Tibial artery (tissue), 4 donors: ENCODE measurements at regions not wholly inside any gene's neighbourhood (a gene's known extent, or its start where the extent isn't known, plus 50 kb on each side); places are given as distances from the start of the nearest gene placed in this dataset.

ENCODE experiments used
- DNase-seq, 2 donors: peaks; one replicate each; pipeline ENCODE4 v3.0.0-alpha.2; 2019
- H3K27ac ChIP-seq, 2 donors: fragments of 200-600 bp; sonication (generic) in 1 of 2; 1 replicate in 1 of 2; 2 replicates in 1 of 2; pipeline ENCODE4 v1.5.1; 2018 to 2019; ENCODE audit warnings: mild to moderate bottlenecking in 1 of 2
- H3K27me3 ChIP-seq, 2 donors: fragments of 200-600 bp; sonication (generic) in 1 of 2; one replicate each; pipeline versions ENCODE4 v1.5.1 to v1.6.0; 2016 to 2019
- H3K36me3 ChIP-seq, 3 donors: fragments of 200-600 bp; sonication (generic) in 2 of 3; one replicate each; pipeline ENCODE4 v1.5.1; 2016 to 2019; ENCODE audit warnings: mild to moderate bottlenecking in 2 of 3
- H3K4me1 ChIP-seq, 4 donors: fragments of 200-600 bp; sonication (generic) in 2 of 4; 1 replicate in 3 of 4; 2 replicates in 1 of 4; pipeline ENCODE4 v1.5.1; 2016 to 2019
- H3K4me3 ChIP-seq, 2 donors: fragments of 200-600 bp; sonication (generic) in 1 of 2; 1 replicate in 1 of 2; 2 replicates in 1 of 2; pipeline ENCODE4 v1.5.1; 2018 to 2019; ENCODE audit warnings: mild to moderate bottlenecking in 2 of 2
- H3K9me3 ChIP-seq, 3 donors: fragments of 200-600 bp; sonication (generic) in 1 of 3; one replicate each; pipeline ENCODE4 v1.5.1; 2016 to 2019
- intact Hi-C: fragments of 100-400 bp; cut with DNase I; formaldehyde crosslinking; loops from one replicate; pipeline ENCODE4 v1.15.0; 2023; ENCODE audit warnings: low total_unique reads
- TF ChIP-seq, protein P1 (sequence below), 2 experiments: fragments of 200-600 bp in 1 of 2; fragments of 450-650 bp in 1 of 2; IDR thresholded peaks; one replicate each; pipeline ENCODE4 v1.5.1; 2017 to 2019; ENCODE audit warnings: antibody characterized with exemption in 2 of 2, mild to moderate bottlenecking in 1 of 2, moderate library complexity in 1 of 2

DNA sequence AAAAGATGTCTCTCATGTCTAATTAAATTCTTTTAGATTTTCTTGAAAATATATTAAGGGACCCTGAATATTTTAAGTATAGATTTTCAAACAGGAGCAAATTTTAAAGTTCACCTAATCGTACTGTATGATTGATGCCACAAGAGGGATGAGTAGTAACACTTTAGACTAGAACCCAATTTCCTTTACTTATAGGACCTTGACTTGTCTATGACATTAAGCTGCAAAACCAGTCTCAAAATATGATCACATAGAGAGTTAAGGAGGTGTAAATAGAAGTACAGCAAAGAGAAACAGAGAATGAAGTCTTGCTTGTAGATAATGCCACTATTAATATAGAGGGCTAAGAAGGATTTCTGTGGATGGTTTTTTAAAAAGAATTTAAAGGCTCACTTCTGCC, 312.9 kb upstream of the PRR16 start:
- intact Hi-C loops: no loop called here
- Histone ChIP-seq H3K9me3 (no peaks in the 10 kb centered on the region), H3K36me3 (no peaks in the 10 kb centered on the region), H3K27me3 (no peaks in the 10 kb centered on the region), H3K4me1 (peaks cover 0 to 5% (median 0%) of the 10 kb centered on the region in 4 donors), H3K4me3 (no peak overlapping the region), H3K27ac (no peak overlapping the region)
- TF ChIP-seq, protein P1, sequence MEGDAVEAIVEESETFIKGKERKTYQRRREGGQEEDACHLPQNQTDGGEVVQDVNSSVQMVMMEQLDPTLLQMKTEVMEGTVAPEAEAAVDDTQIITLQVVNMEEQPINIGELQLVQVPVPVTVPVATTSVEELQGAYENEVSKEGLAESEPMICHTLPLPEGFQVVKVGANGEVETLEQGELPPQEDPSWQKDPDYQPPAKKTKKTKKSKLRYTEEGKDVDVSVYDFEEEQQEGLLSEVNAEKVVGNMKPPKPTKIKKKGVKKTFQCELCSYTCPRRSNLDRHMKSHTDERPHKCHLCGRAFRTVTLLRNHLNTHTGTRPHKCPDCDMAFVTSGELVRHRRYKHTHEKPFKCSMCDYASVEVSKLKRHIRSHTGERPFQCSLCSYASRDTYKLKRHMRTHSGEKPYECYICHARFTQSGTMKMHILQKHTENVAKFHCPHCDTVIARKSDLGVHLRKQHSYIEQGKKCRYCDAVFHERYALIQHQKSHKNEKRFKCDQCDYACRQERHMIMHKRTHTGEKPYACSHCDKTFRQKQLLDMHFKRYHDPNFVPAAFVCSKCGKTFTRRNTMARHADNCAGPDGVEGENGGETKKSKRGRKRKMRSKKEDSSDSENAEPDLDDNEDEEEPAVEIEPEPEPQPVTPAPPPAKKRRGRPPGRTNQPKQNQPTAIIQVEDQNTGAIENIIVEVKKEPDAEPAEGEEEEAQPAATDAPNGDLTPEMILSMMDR (IDR thresholded peaks at IDR 0.05): no peak
- no peak for DNase-seq

DNA sequence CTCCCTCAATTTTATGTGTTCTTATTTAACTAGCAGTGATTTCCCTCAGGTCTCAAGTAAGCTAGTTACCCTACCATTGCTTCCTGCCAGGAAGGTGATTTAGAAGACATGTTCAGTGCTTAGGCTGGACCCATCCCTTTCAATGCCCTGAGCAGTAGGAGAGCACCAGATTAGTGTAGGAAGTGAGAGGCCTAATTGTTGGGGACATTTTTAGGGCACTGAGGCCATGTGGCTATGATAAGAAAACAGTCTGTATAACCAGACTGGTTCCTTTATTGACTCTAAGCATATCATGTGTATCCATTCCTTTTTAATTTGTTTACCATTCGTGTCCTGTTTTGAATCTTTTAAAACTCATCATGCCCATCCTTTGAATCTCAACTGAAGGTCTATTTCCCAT, 312.3 kb upstream of the PRR16 start:
- Histone ChIP-seq H3K27ac (no peak overlapping the region), H3K27me3 (no peaks in the 10 kb centered on the region), H3K9me3 (no peaks in the 10 kb centered on the region), H3K4me3 (no peak overlapping the region), H3K36me3 (no peaks in the 10 kb centered on the region), H3K4me1 (peaks cover 0 to 5% (median 0%) of the 10 kb centered on the region in 4 donors)
- intact Hi-C loops: no loop called here
- DNase-seq: no peak
- TF ChIP-seq, protein P1 (IDR thresholded peaks at IDR 0.05): no peak

DNA sequence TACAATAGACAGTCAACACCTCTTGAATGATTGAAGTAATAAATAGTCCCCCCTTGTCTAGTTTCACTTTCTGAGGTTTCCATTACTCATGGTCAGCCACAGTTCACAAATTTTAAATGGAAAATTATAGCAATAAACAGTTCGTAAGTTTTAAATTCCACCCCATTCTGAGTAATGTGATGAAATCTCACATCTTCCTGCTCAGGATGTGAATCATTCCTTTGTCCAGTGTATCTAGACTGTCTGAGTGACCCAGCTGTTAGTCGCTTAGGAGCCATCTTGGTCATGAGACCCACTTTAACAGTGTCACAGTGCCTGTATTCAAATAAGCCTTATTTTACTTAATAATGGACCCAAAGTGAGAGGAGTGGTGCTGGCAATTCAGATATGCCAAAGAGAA, 311.6 kb upstream of the PRR16 start:
- Histone ChIP-seq H3K36me3 (no peaks in the 10 kb centered on the region), H3K27ac (no peak overlapping the region), H3K4me1 (peaks cover 0 to 10% (median 2%) of the 10 kb centered on the region in 4 donors), H3K9me3 (no peaks in the 10 kb centered on the region), H3K4me3 (no peak overlapping the region), H3K27me3 (no peaks in the 10 kb centered on the region)
- TF ChIP-seq, protein P1 (IDR thresholded peaks at IDR 0.05): no peak
- intact Hi-C loops: no loop called here
- DNase-seq: no peak

DNA sequence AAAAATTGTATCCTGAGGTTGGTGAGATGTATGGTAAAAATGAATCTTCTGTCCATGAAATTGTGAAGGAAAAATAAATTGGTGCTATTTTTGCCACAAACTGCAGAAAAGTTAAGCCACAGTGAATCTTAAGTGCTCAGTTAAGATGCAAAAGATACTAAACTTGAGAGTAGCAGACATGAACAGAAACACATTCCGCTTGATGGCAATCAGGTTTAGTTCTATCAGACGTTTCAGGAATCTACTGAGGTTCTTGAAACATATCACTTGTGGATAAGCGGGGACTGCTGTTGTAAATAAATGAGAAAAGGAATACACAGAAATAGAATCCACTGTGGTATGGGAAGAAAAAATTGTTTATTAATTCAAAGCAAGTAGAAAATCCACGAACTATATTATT, 311.2 kb upstream of the PRR16 start:
- no peak overlapping the region for H3K27ac ChIP-seq
- H3K36me3 ChIP-seq: no peaks in the 10 kb centered on the region
- H3K9me3 ChIP-seq: no peaks in the 10 kb centered on the region
- intact Hi-C loops: no loop called here
- no peak overlapping the region for H3K4me3 ChIP-seq
- H3K4me1 ChIP-seq: peaks cover 0 to 11% (median 2%) of the 10 kb centered on the region in 4 donors
- no peak for DNase-seq
- no peaks in the 10 kb centered on the region for H3K27me3 ChIP-seq
- TF ChIP-seq, protein P1 (IDR thresholded peaks at IDR 0.05): no peak

DNA sequence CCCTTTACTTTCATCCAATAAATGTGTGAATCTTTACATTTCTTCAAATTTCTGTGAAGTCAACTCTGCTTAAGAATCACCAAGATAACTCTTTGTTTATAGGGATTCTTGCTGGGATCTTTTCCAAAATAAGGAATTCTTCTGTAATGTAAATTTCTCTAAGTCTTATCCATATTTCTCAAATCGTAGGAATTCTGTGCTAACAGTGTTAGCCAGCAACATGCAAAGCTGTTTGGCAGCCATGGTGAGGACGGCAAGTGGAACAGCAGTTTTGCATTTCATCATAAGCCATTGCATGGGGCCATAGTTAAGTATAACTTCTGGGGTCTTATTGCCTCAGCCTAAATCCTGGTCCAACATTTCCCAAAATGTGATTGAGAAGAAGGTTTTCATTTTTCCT, 310.5 kb upstream of the PRR16 start:
- no peak for DNase-seq
- Histone ChIP-seq H3K4me3 (no peak overlapping the region), H3K27me3 (no peaks in the 10 kb centered on the region), H3K36me3 (no peaks in the 10 kb centered on the region), H3K27ac (no peak overlapping the region), H3K4me1 (peaks cover 0 to 11% (median 2%) of the 10 kb centered on the region in 4 donors), H3K9me3 (no peaks in the 10 kb centered on the region)
- TF ChIP-seq, protein P1 (IDR thresholded peaks at IDR 0.05): no peak
- intact Hi-C loops: no loop called here

DNA sequence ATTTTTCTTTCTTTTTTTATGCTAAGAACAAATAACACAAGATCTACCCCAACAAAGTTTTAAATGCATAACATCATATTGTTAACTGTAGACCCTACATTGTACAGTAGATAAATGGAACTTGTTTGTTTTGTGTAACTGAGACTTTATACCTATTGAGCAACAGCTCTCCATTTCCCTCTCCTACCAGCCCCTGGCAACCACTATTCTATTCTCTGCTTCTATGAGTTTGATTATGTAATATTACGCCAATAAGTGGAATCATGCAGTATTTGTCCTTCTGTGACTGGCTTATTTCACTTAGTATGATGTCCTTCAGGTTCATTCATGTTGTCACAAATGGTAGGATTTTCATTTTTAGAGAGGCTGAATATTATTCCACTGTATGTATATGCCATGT, 308.2 kb upstream of the PRR16 start:
- Histone ChIP-seq H3K4me1 (peaks cover 0 to 11% (median 2%) of the 10 kb centered on the region in 4 donors), H3K27ac (no peak overlapping the region), H3K36me3 (no peaks in the 10 kb centered on the region), H3K9me3 (no peaks in the 10 kb centered on the region), H3K27me3 (no peaks in the 10 kb centered on the region), H3K4me3 (no peak overlapping the region)
- DNase-seq: no peak
- intact Hi-C loops: no loop called here
- TF ChIP-seq, protein P1 (IDR thresholded peaks at IDR 0.05): no peak
